ENCODE measurements at regions not wholly inside any gene's neighbourhood (a gene's known extent, or its start where the extent isn't known, plus 50 kb on each side); places are given as distances from the start of the nearest gene placed in this dataset.

DNA sequence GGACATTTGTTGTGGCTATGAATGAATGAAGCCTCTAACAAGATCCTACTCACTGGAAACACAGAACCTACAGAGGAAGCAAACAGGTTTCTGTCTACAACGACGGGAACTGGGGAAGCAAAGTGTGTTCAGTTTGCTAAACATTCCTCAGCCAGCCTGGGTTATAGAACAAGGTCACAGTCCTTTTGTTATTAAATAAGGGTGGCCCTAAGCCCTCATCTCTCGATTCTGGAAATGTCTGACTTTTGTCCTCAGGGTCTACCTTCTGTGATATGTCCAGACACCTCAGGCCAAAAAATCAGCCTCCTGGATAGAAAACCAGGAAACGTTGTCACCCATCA lies 64.6 kb upstream of the ARHGEF7 start:
- no peak overlapping the region for H3K27ac ChIP-seq
- H2AFZ ChIP-seq: no peak overlapping the region
- no peaks in the 10 kb centered on the region for H3K9me3 ChIP-seq (ENCODE audit: control insufficient read depth, low read length)
- H3K27me3 ChIP-seq (ENCODE audit: control insufficient read depth, insufficient read depth, low read length): no peaks in the 10 kb centered on the region
- no peak overlapping the region for H3K4me2 ChIP-seq (ENCODE audit: low read length)
- no peaks in the 10 kb centered on the region for H3K36me3 ChIP-seq (ENCODE audit: control insufficient read depth, insufficient read depth, low read length)
- TF ChIP-seq, protein P1, sequence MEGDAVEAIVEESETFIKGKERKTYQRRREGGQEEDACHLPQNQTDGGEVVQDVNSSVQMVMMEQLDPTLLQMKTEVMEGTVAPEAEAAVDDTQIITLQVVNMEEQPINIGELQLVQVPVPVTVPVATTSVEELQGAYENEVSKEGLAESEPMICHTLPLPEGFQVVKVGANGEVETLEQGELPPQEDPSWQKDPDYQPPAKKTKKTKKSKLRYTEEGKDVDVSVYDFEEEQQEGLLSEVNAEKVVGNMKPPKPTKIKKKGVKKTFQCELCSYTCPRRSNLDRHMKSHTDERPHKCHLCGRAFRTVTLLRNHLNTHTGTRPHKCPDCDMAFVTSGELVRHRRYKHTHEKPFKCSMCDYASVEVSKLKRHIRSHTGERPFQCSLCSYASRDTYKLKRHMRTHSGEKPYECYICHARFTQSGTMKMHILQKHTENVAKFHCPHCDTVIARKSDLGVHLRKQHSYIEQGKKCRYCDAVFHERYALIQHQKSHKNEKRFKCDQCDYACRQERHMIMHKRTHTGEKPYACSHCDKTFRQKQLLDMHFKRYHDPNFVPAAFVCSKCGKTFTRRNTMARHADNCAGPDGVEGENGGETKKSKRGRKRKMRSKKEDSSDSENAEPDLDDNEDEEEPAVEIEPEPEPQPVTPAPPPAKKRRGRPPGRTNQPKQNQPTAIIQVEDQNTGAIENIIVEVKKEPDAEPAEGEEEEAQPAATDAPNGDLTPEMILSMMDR (IDR thresholded peaks at IDR 0.05): no peak
- no peaks in the 10 kb centered on the region for H3K4me1 ChIP-seq
- H3K4me3 ChIP-seq (ENCODE audit: low read depth, low read length): no peak overlapping the region
- no peak overlapping the region for H3K9ac ChIP-seq
- H3K79me2 ChIP-seq: no peaks in the 10 kb centered on the region

DNA sequence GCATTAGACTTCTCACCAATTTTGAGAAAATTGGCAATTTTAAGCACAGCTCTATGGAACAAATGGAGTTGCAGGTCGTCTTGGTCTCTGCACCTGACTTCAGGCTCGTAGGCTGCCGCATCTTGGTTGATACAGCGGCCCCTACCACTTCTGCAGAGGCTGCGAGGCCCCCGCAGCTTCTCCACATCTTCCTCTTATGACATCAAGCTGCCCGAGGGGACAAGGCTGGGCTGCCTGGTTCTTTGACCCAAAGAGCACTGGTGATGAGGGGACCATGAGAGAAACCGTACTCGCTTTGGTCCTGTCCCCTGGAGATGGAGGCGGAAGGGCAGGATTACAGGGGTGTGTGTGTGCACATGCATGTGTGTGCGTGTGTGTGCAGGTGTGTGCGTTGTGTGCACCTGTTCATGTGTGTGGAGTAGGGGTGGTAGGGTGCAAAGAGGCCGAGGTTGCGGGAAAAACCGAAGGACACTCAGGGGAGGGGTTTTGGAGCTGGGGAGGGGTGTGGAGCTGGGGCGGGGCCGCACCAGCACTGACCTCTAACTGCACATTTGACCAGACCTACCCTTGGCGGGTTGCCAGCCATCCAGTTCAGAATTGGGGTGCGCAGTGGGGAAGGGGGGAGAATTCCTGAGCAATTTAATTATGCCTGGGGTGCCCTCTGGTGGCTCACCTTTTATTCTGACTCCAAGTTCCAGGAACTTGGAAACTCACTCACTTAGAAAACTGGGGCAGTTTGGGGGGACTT lies 65.1 kb upstream of the ARHGEF7 start:
- H3K79me2 ChIP-seq: no peaks in the 10 kb centered on the region
- TF ChIP-seq, protein P1 (IDR thresholded peaks at IDR 0.05): peak; percentile 21
- H3K4me2 ChIP-seq (ENCODE audit: low read length): no peak overlapping the region
- no peak overlapping the region for H3K9ac ChIP-seq
- no peaks in the 10 kb centered on the region for H3K36me3 ChIP-seq (ENCODE audit: control insufficient read depth, insufficient read depth, low read length)
- H3K4me1 ChIP-seq: no peaks in the 10 kb centered on the region
- H3K9me3 ChIP-seq (ENCODE audit: control insufficient read depth, low read length): no peaks in the 10 kb centered on the region
- no peak overlapping the region for H3K4me3 ChIP-seq (ENCODE audit: low read depth, low read length)
- H3K27me3 ChIP-seq (ENCODE audit: control insufficient read depth, insufficient read depth, low read length): no peaks in the 10 kb centered on the region
- H2AFZ ChIP-seq: no peak overlapping the region
- H3K27ac ChIP-seq: no peak overlapping the region

DNA sequence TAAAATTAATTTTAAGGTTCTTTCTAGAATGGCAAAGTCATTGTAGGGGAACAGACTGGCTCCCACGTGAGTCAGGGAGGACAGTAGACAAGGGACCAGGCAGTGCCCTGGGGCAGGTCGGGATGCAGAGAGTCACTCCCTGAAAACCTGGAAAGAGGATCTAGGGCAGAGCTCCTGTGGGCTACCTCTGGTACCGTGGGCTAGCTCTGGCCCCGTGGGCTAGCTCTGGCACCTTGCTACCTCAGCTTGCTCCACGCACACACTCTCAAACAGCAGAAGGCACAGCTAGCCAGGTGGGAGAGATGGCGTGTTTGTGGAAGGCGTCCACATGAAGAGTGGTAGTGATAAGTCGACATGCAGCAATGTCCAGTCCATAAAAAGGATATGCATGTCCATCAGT lies 66.7 kb upstream of the ARHGEF7 start:
- no peaks in the 10 kb centered on the region for H3K9me3 ChIP-seq (ENCODE audit: control insufficient read depth, low read length)
- no peaks in the 10 kb centered on the region for H3K27me3 ChIP-seq (ENCODE audit: control insufficient read depth, insufficient read depth, low read length)
- TF ChIP-seq, protein P1 (IDR thresholded peaks at IDR 0.05): no peak
- no peaks in the 10 kb centered on the region for H3K36me3 ChIP-seq (ENCODE audit: control insufficient read depth, insufficient read depth, low read length)
- H3K27ac ChIP-seq: no peak overlapping the region
- H2AFZ ChIP-seq: no peak overlapping the region
- no peaks in the 10 kb centered on the region for H3K79me2 ChIP-seq
- H3K4me2 ChIP-seq (ENCODE audit: low read length): no peak overlapping the region
- no peak overlapping the region for H3K9ac ChIP-seq
- H3K4me3 ChIP-seq (ENCODE audit: low read depth, low read length): no peak overlapping the region
- H3K4me1 ChIP-seq: no peaks in the 10 kb centered on the region

DNA sequence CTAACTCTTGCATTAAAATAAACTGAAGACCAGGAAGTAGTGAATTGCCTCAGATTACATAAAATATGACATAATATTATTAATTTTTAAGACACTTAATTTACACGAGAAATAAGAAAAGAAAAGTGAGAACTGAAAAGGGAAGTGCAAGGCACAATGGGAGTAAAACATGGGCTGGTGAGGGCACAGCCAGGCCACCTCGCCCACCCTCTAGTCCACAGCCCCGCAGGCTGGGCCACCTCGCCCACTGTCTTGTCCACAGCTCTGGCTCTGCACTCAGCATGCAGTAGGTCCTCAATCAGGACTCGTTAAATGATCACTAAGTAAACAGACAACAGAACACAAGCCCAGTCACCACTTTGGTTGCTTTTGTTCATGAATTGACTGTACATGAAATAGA lies 67.8 kb upstream of the ARHGEF7 start:
- Histone ChIP-seq H3K27me3 (ENCODE audit: control insufficient read depth, insufficient read depth, low read length) (no peaks in the 10 kb centered on the region), H3K36me3 (ENCODE audit: control insufficient read depth, insufficient read depth, low read length) (no peaks in the 10 kb centered on the region), H3K9me3 (ENCODE audit: control insufficient read depth, low read length) (no peaks in the 10 kb centered on the region), H3K9ac (no peak overlapping the region), H2AFZ (no peak overlapping the region), H3K79me2 (no peaks in the 10 kb centered on the region), H3K4me3 (ENCODE audit: low read depth, low read length) (no peak overlapping the region), H3K27ac (no peak overlapping the region), H3K4me2 (ENCODE audit: low read length) (no peak overlapping the region), H3K4me1 (no peaks in the 10 kb centered on the region)
- TF ChIP-seq, protein P1 (IDR thresholded peaks at IDR 0.05): no peak

DNA sequence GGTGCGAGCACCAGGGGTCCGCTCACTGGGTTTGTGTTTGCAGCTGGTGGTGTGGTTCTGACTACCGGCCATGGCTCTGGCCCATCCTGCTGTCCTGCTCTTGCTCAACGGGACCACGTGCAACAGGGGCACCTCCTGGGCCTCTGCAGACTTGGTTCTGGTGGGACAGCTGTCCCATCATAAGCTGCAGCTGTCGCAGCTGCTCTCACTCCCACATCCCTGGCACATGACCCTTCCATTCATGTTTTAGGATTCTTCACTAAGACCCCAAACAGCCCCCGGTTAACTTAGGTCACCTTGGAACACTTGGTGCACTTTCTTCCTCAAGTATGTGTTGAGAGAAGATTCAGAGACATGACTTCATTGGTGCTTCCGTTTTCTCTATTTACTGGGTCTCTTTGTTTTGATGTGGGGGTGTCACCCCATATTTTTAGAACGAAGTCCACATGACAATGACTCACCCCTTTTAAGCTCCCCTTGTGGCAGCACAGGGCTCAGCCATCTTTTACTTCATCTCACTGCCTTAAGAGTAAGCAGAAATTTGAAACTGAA lies 68.4 kb upstream of the ARHGEF7 start:
- Histone ChIP-seq H3K27me3 (ENCODE audit: control insufficient read depth, insufficient read depth, low read length) (no peaks in the 10 kb centered on the region), H3K4me2 (ENCODE audit: low read length) (no peak overlapping the region), H3K36me3 (ENCODE audit: control insufficient read depth, insufficient read depth, low read length) (no peaks in the 10 kb centered on the region), H3K4me1 (no peaks in the 10 kb centered on the region), H2AFZ (no peak overlapping the region), H3K4me3 (ENCODE audit: low read depth, low read length) (no peak overlapping the region), H3K9ac (no peak overlapping the region), H3K79me2 (no peaks in the 10 kb centered on the region), H3K9me3 (ENCODE audit: control insufficient read depth, low read length) (no peaks in the 10 kb centered on the region), H3K27ac (no peak overlapping the region)
- TF ChIP-seq, protein P1 (IDR thresholded peaks at IDR 0.05): no peak
